Astrocyte (in vitro differentiated cells and primary cell): ENCODE measurements at regions not wholly inside any gene's neighbourhood (a gene's known extent, or its start where the extent isn't known, plus 50 kb on each side); places are given as distances from the start of the nearest gene placed in this dataset.

ENCODE experiments used
- EZH2 ChIP-seq: IDR thresholded peaks from 2 replicates; pipeline ENCODE4 v1.6.1; 2012; ENCODE audit warnings: mild to moderate bottlenecking, low read length, inconsistent platforms; ENCODE audit not compliant: insufficient read depth
- TF ChIP-seq, protein P1 (sequence below): IDR thresholded peaks from 2 replicates; pipeline ENCODE4 v1.5.1; 2011; ENCODE audit warnings: low read depth, mild to moderate bottlenecking, inconsistent platforms, low read length, moderate library complexity; ENCODE audit not compliant: insufficient read depth

- TF ChIP-seq, protein P1, sequence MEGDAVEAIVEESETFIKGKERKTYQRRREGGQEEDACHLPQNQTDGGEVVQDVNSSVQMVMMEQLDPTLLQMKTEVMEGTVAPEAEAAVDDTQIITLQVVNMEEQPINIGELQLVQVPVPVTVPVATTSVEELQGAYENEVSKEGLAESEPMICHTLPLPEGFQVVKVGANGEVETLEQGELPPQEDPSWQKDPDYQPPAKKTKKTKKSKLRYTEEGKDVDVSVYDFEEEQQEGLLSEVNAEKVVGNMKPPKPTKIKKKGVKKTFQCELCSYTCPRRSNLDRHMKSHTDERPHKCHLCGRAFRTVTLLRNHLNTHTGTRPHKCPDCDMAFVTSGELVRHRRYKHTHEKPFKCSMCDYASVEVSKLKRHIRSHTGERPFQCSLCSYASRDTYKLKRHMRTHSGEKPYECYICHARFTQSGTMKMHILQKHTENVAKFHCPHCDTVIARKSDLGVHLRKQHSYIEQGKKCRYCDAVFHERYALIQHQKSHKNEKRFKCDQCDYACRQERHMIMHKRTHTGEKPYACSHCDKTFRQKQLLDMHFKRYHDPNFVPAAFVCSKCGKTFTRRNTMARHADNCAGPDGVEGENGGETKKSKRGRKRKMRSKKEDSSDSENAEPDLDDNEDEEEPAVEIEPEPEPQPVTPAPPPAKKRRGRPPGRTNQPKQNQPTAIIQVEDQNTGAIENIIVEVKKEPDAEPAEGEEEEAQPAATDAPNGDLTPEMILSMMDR, result no peak
- TF ChIP-seq EZH2, result no peak
Observed at GRCh38 chr7:80037689-80038088, 96.9 kb upstream of the GNAI1 start.
